HG02870 (cell line): ENCODE measurements at regions not wholly inside any gene's neighbourhood (a gene's known extent, or its start where the extent isn't known, plus 50 kb on each side); places are given as distances from the start of the nearest gene placed in this dataset.

Experiments
- ATAC-seq: cut with Tn5 transposase; IDR thresholded peaks from one replicate; pipeline ENCODE4 v1.9.1; 2021; ENCODE audit warnings: mild to moderate bottlenecking, moderate library complexity; ENCODE audit not compliant: unreplicated experiment

DNA sequence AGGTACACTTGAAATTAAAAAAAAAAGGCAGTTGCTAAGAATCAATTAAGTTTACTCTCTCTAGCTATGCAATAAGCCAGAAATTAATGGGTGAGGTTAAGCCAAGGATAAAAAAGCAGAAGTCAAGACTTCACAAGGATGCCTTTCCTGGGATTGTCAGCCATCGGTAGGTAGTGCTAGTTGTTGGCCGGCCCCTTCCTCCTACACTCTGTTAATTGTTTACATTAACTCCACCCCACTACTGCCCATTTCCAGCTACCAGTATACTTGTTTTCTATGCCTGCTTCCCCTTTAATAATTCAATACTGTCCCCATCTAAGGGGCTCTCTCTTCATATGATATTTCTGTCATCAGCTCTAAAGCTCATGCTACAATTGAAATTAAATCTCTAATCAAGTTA lies 461.0 kb downstream of the IPMK start:
- no peak for ATAC-seq

- no peak for ATAC-seq
Measured at GRCh38 chr10:57799625-57800024, 468.1 kb downstream of the IPMK start.

DNA sequence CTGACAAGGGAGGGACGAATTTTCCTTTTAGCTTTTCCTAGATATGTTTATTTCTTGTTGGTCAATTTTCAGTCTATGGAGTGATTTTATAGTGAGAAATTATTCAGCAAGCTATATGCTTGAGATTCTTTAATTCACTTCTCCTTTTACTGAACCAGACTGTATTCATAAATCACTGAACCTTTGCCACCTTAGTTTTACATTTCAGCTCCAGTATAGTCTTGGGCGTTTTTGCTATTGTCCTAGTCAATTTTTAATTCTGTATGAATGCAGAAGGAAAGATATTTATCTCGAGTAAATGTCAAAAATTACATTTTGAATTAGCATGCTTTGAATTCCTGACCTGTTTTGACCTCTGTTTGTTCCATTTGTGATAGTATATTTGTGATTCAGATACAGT lies 468.9 kb downstream of the IPMK start:
- no peak for ATAC-seq

GRCh38 chr10:57791546-57791945 lies 476.1 kb downstream of the IPMK start:
- ATAC-seq, result no peak

- no peak for ATAC-seq
Measured at GRCh38 chr10:57790703-57791102, 477.0 kb downstream of the IPMK start.

DNA sequence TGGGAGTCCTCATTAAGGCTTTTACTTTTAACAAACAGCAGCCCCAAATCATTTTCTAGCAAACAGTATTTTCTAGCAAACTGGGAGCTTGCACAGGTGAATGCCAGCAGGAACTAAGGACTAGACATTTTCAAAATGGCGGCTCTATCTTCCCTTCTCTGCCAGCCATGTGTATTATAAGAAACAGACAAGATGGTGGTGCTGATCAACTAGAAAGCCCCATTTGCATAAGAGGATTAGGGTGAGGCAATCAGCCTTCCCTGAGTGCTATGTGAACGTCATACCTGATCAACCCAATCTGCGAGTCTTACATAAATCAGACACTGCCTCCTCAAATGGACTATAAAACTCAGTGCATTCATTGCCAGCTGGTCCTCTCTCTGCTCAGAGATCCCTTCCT lies 479.6 kb downstream of the IPMK start:
- no peak for ATAC-seq

GRCh38 chr10:57786850-57787750 lies 480.6 kb downstream of the IPMK start:
- ATAC-seq, result no peak

- ATAC-seq, result no peak
Measured at GRCh38 chr10:57786331-57786730, 481.4 kb downstream of the IPMK start.

DNA sequence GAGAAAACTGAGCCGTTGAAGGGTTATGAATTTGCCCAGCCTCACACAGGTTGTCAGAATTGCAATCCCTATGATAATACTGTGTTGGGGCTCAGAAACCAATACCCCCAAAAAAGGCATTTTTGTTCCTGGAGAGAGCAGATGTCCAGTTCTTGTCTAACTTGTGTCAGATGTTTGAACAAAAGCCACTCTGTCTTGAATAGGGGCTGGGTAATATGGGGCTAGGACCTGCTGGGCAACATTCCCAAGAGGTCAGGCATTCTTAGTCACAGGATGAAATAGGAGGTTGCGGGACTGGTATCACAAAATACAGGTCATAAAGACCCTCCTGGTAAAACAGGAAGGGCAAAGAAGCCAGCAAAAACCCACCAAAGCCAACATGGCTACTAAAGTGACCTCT lies 482.1 kb downstream of the IPMK start:
- ATAC-seq, result no peak

DNA sequence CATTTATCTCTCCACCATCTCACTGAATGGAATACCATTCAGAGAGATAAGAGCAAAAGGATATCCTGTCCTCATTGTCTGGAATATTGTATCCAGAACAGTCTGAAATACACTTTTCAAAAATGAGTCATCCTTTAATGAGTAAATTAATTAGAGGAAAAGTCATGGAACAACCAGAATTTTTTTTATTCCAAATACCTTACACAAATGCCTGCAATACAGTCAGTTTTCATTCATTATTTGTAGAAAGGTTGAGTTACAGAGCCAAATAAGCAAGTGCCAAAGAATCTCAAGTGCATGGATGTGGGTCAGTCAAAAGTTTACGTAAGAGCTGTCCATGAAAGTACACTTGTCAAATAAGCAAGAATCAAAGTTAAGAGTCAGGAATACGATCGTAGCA lies 482.6 kb downstream of the IPMK start:
- no peak for ATAC-seq

DNA sequence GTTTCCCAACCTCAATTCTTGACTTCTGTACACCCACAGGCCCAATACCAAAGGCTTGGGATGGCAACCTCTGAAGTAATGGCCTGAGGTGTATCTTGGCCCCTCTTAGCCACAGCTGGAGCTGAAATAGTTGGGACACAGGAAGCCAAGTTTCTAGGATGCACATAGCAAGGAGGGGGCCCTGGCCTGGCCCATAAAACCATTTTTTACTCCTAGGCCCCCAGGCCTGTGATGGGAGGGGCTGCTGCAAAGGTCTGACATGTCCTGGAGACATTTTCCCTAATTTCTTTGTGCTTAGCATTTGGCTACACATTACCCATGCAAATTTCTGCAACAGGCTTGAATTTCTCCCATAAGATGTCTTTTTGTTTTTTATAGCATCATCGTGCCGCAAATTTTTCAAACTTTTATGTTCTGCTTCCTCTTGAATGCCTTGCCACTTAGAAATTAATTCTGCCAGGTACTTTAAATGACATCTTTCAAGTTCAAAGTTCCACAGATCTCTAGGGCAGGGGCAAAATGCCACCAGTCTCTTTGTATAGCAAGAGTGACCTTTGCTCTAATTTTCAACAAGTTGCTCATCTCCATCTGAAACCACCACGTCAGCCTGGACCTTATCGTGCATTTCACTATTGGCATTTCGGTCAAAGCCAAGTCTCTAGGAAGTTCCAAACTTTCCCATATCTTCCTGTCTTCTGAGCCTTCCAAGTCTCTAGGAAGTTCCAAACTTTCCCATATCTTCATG lies 490.8 kb downstream of the IPMK start:
- ATAC-seq, result no peak

- no peak for ATAC-seq
Measured at GRCh38 chr10:57775250-57775649, 492.4 kb downstream of the IPMK start.

DNA sequence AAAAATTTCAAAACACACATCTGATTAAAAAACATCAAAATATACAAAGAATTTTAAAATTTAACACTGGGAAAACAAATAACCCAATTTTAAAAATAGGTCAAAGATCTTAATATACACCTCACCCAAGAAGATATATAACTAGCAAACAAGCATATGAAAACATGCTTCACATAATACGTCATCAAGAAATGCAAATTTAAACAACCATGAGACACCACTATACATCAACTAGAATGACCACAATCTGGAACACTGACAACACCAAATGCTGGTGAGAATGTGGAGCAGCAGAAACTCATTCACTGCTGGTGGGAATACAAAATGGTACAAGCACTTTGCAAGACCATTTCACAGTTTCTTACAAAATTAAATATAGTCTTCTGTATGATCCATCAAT lies 498.4 kb downstream of the IPMK start:
- no peak for ATAC-seq

DNA sequence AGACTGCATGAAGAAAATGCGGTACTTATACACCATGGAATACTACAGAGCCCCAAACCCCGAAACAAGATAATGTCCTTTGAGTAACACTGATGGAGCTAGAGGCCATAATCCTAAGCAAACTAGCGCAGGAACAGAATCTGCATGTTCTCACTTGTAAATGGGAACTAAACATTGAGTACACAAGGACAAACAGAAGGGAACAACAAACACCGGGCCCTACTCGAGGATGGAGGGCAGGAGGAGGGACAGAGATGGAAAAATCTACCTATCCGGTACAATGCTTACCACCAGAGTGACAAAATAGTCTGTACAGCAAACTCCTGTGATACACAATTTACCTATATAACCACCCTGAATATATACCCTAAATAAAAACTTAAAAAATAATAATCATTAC lies 507.9 kb downstream of the IPMK start:
- ATAC-seq, result no peak

DNA sequence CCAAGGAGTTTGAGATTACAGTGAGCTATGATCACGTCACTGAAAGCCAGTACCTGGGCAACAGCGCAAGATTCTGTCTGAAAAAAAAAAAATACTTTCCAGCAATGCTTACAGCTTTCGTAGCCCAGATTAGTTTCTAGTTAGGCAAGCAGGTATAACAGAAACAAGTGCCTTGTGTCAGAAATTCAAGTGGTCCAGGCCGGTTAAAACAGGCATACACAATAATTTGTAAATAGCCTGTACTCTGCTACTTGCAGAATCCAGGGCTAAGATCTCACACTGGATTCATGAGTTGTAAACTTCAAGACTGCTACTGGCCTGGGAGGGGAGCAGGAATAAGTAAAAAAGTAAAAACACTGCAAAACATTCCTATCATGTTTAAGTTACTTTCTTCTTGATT lies 512.9 kb downstream of the IPMK start:
- no peak for ATAC-seq

DNA sequence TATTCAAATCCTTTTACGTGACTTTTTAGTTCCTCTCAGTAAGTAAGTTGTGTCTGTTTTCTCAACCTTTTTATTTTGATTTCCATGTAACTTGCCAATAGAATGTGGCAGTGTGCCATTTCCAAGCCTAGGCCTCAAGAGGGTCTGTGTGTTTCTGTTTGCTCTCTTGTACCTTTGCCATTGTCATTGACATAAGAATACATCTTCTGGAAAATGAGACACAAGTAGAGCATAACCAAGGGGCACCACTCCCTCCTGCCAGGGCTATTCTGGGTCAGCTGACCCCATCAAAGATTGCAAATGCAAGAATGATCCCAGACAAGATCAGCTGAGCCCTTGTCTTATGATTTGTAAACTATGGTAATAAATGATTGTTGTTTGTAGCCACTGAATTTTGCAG lies 524.0 kb downstream of the IPMK start:
- no peak for ATAC-seq

DNA sequence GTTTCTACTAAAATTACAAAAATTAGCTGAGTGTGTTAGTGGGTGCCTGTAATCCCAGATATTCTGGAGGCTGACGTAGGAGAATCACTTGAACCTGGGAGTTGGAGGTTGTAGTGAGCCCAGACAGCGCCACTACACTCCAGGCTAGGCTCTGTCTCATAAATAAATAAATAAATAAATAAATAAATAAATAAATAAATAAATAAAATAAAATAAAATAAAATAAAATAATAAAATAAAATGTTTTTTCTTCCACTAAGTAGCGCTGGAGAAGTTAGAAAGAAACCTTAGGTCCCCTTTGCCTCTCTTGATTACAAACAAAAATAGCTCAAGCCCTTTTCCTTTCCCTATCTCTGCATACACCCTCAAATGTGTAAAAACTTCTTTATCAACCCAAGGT lies 525.9 kb downstream of the IPMK start:
- ATAC-seq, result no peak

DNA sequence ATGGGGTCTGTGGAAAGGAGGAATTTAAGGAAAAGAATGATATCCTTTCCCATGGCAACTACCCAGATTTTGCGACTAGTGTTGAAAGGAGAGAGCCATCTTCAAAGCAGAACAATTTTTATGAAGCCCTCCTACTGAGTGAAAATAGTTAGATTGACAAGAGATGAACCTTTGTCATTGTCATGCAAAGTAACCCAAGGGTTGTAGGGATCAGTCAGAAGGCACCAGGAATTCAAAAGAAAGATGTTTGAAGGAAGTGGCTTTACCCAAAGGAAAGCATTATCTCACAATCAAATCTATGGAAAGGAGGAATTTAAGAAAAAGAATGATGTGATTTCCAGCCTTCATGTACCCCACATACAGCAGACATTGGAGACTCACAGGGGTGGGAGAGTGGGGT lies 544.4 kb downstream of the IPMK start:
- no peak for ATAC-seq

DNA sequence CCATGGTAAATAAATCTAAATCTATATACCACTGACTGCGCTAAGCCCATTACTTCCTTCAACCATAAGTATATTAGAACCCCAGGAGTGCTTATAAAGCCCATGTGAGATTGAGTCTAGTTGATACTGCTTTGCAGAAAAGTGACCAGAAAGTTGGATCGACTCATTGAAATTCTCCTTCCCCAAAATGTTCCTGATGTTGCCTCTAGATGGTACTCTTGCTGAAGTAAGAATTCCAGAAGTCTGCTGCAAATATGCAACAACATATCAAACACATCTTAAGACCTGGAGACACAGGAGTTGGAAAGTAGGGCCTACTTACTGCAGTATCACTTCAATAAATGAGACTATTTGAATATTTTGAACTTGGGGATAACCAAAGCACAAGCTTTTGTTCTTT lies 550.8 kb downstream of the IPMK start:
- no peak for ATAC-seq

GRCh38 chr10:57715233-57715632 lies 552.5 kb downstream of the IPMK start:
- no peak for ATAC-seq

- no peak for ATAC-seq
Measured at GRCh38 chr10:57707300-57707658, 560.4 kb downstream of the IPMK start.

DNA sequence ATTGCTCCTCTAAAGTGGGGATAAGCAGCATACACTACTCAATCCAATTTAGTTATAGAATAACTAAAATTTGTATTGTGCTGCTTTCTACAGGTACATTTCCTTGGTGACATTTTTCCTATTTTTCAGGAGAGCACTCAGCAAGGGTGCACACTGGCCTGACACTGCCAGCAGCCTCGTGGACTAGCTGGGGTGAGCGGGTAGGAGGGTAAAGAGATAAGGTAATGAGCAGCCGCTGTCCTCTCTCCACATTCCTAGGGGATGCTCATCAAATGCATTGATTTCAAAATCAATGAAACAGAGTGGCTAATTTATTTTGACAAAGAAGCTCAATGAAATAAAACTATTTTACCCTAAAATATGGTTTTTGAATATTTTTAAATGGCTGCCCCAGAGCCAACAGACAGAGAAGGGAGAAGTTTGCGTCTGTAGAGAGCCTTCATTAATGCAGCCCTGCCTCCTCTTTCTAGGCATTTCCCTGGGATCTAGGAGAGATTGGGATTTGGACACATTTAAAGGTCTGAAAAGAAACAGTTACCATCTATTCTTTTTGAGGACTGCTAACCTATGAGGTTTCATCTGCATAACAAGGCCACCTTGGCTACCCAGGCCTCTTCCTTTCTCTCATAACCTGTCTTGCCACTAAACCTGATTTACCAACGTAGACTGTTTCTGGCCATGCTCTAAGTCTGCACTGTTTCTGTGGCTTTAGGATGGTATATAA lies 561.0 kb downstream of the IPMK start:
- no peak for ATAC-seq
